Astrocyte of the hippocampus (primary cell): ENCODE measurements at regions not wholly inside any gene's neighbourhood (a gene's known extent, or its start where the extent isn't known, plus 50 kb on each side); places are given as distances from the start of the nearest gene placed in this dataset.

Source experiments
- DNase-seq: peaks from one replicate; pipeline ENCODE4 v3.0.0; 2011; ENCODE audit warnings: low read depth, low spot score

GRCh38 chr6:163994566-163994965 lies 580.0 kb downstream of the QKI start:
- DNase-seq = peak; percentile 30

- DNase-seq = peak; percentile 55
These were observed 578.2 kb downstream of the QKI start for GRCh38 chr6:163992701-163993100.

- DNase-seq = no peak
These were observed 577.5 kb downstream of the QKI start for GRCh38 chr6:163992056-163992455.

GRCh38 chr6:163991321-163991720 lies 576.8 kb downstream of the QKI start:
- peak; percentile 75 for DNase-seq

GRCh38 chr6:163986313-163986712 lies 571.8 kb downstream of the QKI start:
- peak; percentile 48 for DNase-seq

- DNase-seq = peak; percentile 48
These were observed 571.2 kb downstream of the QKI start for GRCh38 chr6:163985710-163986109.

- DNase-seq = no peak
These were observed 570.5 kb downstream of the QKI start for GRCh38 chr6:163985040-163985439.

GRCh38 chr6:163984124-163984936 lies 569.8 kb downstream of the QKI start:
- DNase-seq = peak; percentile 70

GRCh38 chr6:163983679-163984078 lies 569.2 kb downstream of the QKI start:
- peak; percentile 73 for DNase-seq

- DNase-seq = no peak
These were observed 559.8 kb downstream of the QKI start for GRCh38 chr6:163974322-163974721.

GRCh38 chr6:163971841-163972838 lies 557.6 kb downstream of the QKI start:
- DNase-seq = no peak

GRCh38 chr6:163970846-163971564 lies 556.5 kb downstream of the QKI start:
- DNase-seq = no peak

GRCh38 chr6:163965426-163966348 lies 551.2 kb downstream of the QKI start:
- DNase-seq = no peak

GRCh38 chr6:163964789-163965188 lies 550.3 kb downstream of the QKI start:
- DNase-seq = no peak

GRCh38 chr6:163963205-163964120 lies 548.9 kb downstream of the QKI start:
- DNase-seq = no peak

GRCh38 chr6:163962627-163963117 lies 548.2 kb downstream of the QKI start:
- DNase-seq = no peak

GRCh38 chr6:163960128-163960527 lies 545.6 kb downstream of the QKI start:
- no peak for DNase-seq

GRCh38 chr6:163958646-163959045 lies 544.1 kb downstream of the QKI start:
- DNase-seq = peak; percentile 83
